IMR-90 (cell line): ENCODE measurements at regions not wholly inside any gene's neighbourhood (a gene's known extent, or its start where the extent isn't known, plus 50 kb on each side); places are given as distances from the start of the nearest gene placed in this dataset.

Experiments
- ATAC-seq: fragments of 200-7000 bp; cut with Tn5 transposase; 2 replicates; pipeline ENCODE4 v1.9.1; 2020; ENCODE audit warnings: low read depth, mild to moderate bottlenecking, moderate library complexity
- BruUV-seq: library from RNA; stranded (reverse); fragments of 400-500 nt; replicated peaks from 2 replicates; lab custom pipeline; 2021; lab: Mats Ljungman, UMichigan
- CTCF ChIA-PET: fragments of 300-600 bp; formaldehyde crosslinking; extraction: SDS; loops from one replicate; lab custom pipeline; 2021; ENCODE audit warnings: antibody characterized with exemption; lab: Yijun Ruan, JAX
- POLR2A ChIA-PET: fragments of 300-600 bp; sonication (Branson Sonifier 250); formaldehyde crosslinking; loops from one replicate; lab custom pipeline; 2022; ENCODE audit warnings: antibody characterized with exemption; ENCODE audit not compliant: unreplicated experiment; lab: Charles Lee
- DNase-seq: peaks from one replicate; pipeline ENCODE4 v3.0.0; 2013
- H2AFZ ChIP-seq: replicated peaks from 2 replicates; pipeline ENCODE3; 2013; ENCODE audit warnings: low read length, mild to moderate bottlenecking; ENCODE audit not compliant: poor library complexity
- H2AK5ac ChIP-seq: 2 replicates; pipeline ENCODE4 v1.6.1; 2013; ENCODE audit warnings: low read depth, low read length, inconsistent platforms
- H2AK9ac ChIP-seq: replicated peaks from 2 replicates; pipeline ENCODE3; 2013; ENCODE audit warnings: mild to moderate bottlenecking, low read depth, low read length, moderate library complexity; ENCODE audit not compliant: poor library complexity
- H2BK120ac ChIP-seq: 2 replicates; pipeline ENCODE4 v1.6.1; 2013; ENCODE audit warnings: low read depth, low read length, inconsistent platforms
- H2BK15ac ChIP-seq: 3 replicates; pipeline ENCODE4 v1.6.1; 2013; ENCODE audit warnings: low read depth, low read length, inconsistent platforms
- H2BK20ac ChIP-seq: 2 replicates; pipeline ENCODE4 v1.6.1; 2013; ENCODE audit warnings: low read depth, mild to moderate bottlenecking, inconsistent platforms, low read length, moderate library complexity
- H2BK5ac ChIP-seq: 2 replicates; pipeline ENCODE4 v1.6.1; 2013; ENCODE audit warnings: mild to moderate bottlenecking, low read depth, low read length, inconsistent platforms; ENCODE audit not compliant: poor library complexity, severe bottlenecking
- H3K14ac ChIP-seq: replicated peaks from 2 replicates; pipeline ENCODE4 v1.6.1; 2013; ENCODE audit warnings: low read depth, low read length, inconsistent platforms
- H3K18ac ChIP-seq: 2 replicates; pipeline ENCODE4 v1.6.1; 2013; ENCODE audit warnings: low read depth, low read length, control low read depth
- H3K23ac ChIP-seq: 2 replicates; pipeline ENCODE4 v1.6.1; 2013; ENCODE audit warnings: low read depth, low read length, inconsistent platforms
- H3K27ac ChIP-seq: 2 replicates; pipeline ENCODE4 v1.5.1; 2013; ENCODE audit warnings: mild to moderate bottlenecking, control low read depth, low read length; ENCODE audit not compliant: insufficient read depth
- H3K27me3 ChIP-seq: 2 replicates; pipeline ENCODE4 v1.6.1; 2013; ENCODE audit warnings: low read length; ENCODE audit not compliant: control insufficient read depth, insufficient read depth
- H3K36me3 ChIP-seq: 2 replicates; pipeline ENCODE4 v1.6.1; 2013; ENCODE audit warnings: low read length, mixed read lengths; ENCODE audit not compliant: control insufficient read depth, insufficient read depth
- H3K4ac ChIP-seq: 2 replicates; pipeline ENCODE4 v1.6.1; 2013; ENCODE audit warnings: low read depth, low read length, inconsistent platforms
- H3K4me1 ChIP-seq: 2 replicates; pipeline ENCODE4 v1.6.1; 2013; ENCODE audit warnings: low read length, mixed read lengths; ENCODE audit not compliant: control insufficient read depth, insufficient read depth
- H3K4me2 ChIP-seq: 2 replicates; pipeline ENCODE4 v1.6.1; 2013; ENCODE audit warnings: low read depth, mild to moderate bottlenecking, control low read depth, low read length, moderate library complexity
- H3K4me3 ChIP-seq: 2 replicates; pipeline ENCODE4 v1.5.1; 2013; ENCODE audit warnings: low read depth, mild to moderate bottlenecking, control low read depth, low read length, moderate library complexity; ENCODE audit not compliant: insufficient read depth
- H3K56ac ChIP-seq: 2 replicates; pipeline ENCODE4 v1.6.1; 2013; ENCODE audit warnings: low read length, inconsistent platforms; ENCODE audit not compliant: insufficient read depth; ENCODE audit errors: extremely low read depth
- H3K79me1 ChIP-seq, 2 experiments: 2 replicates each; pipeline ENCODE4 v1.6.1; 2013; ENCODE audit warnings: low read length in 2 of 2, inconsistent platforms in 1 of 2, low read depth in 1 of 2
- H3K9ac ChIP-seq: 2 replicates; pipeline ENCODE4 v1.6.1; 2013; ENCODE audit warnings: low read depth, low read length, control low read depth
- H3K9me1 ChIP-seq: 2 replicates; pipeline ENCODE4 v1.6.1; 2013; ENCODE audit warnings: low read length, inconsistent platforms; ENCODE audit not compliant: insufficient read depth
- H3K9me3 ChIP-seq: 2 replicates; pipeline ENCODE4 v1.6.1; 2013; ENCODE audit warnings: low read length; ENCODE audit not compliant: control insufficient read depth, insufficient read depth
- H4K20me1 ChIP-seq: 2 replicates; pipeline ENCODE4 v1.6.1; 2013; ENCODE audit warnings: low read length, inconsistent platforms; ENCODE audit not compliant: insufficient read depth
- H4K5ac ChIP-seq: 2 replicates; pipeline ENCODE4 v1.6.1; 2013; ENCODE audit warnings: mild to moderate bottlenecking, low read depth, low read length, control low read depth
- H4K8ac ChIP-seq, 2 experiments: 2 replicates each; pipeline ENCODE4 v1.6.1; 2013; ENCODE audit warnings: low read depth in 2 of 2, low read length in 2 of 2, control low read depth in 1 of 2, inconsistent platforms in 1 of 2
- H4K91ac ChIP-seq: 2 replicates; pipeline ENCODE4 v1.6.1; 2013; ENCODE audit warnings: low read depth, low read length, inconsistent platforms; ENCODE audit not compliant: insufficient read depth
- BHLHE40 ChIP-seq: fragments of 150-350 bp; IDR thresholded peaks from 2 replicates; pipeline ENCODE4 v1.6.1; 2016; ENCODE audit warnings: mild to moderate bottlenecking, low read depth, low read length
- CEBPB ChIP-seq: IDR thresholded peaks from 2 replicates; pipeline ENCODE4 v1.6.1; 2012; ENCODE audit warnings: low read depth, low read length, improper control_type of control experiment
- CHD1 ChIP-seq: IDR thresholded peaks from 2 replicates; pipeline ENCODE4 v1.6.1; 2012; ENCODE audit warnings: low read depth, low read length, improper control_type of control experiment
- FOS ChIP-seq: fragments of 150-350 bp; IDR thresholded peaks from 2 replicates; pipeline ENCODE4 v1.6.1; 2016; ENCODE audit warnings: low read depth, low read length
- MAFK ChIP-seq: IDR thresholded peaks from 2 replicates; pipeline ENCODE4 v1.6.1; 2012; ENCODE audit warnings: low read depth, low read length, improper control_type of control experiment
- MAZ ChIP-seq: IDR thresholded peaks from 2 replicates; pipeline ENCODE4 v1.6.1; 2012; ENCODE audit warnings: low read depth, mild to moderate bottlenecking, low read length, improper control_type of control experiment, moderate library complexity, borderline replicate concordance
- MXI1 ChIP-seq: IDR thresholded peaks from 2 replicates; pipeline ENCODE4 v1.6.1; 2012; ENCODE audit warnings: low read depth, mild to moderate bottlenecking, low read length, moderate library complexity, borderline replicate concordance
- POLR2A ChIP-seq: IDR thresholded peaks from 2 replicates; pipeline ENCODE4 v1.6.1; 2012; ENCODE audit warnings: mild to moderate bottlenecking, low read depth, low read length
- RAD21 ChIP-seq: IDR thresholded peaks from 2 replicates; pipeline ENCODE4 v1.6.1; 2012; ENCODE audit warnings: low read length, improper control_type of control experiment
- RCOR1 ChIP-seq: IDR thresholded peaks from 2 replicates; pipeline ENCODE4 v1.6.1; 2012; ENCODE audit warnings: mild to moderate bottlenecking, low read length, improper control_type of control experiment; ENCODE audit not compliant: insufficient replicate concordance
- RFX5 ChIP-seq: IDR thresholded peaks from 2 replicates; pipeline ENCODE4 v1.8.0; 2012; ENCODE audit warnings: low read depth, mild to moderate bottlenecking, low read length, moderate library complexity
- SMC3 ChIP-seq: fragments of 150-350 bp; IDR thresholded peaks from 2 replicates; pipeline ENCODE4 v1.6.1; 2016; ENCODE audit warnings: low read depth, mild to moderate bottlenecking, antibody characterized with exemption, low read length, moderate library complexity
- dilution Hi-C: fragments of 300-500 bp; cut with HindIII; formaldehyde crosslinking; loops from one replicate; pipeline ENCODE4 v1.14.3; 2018; ENCODE audit warnings: low sequenced_read_pairs; ENCODE audit not compliant: unreplicated experiment
- in situ Hi-C: fragments of 300-500 bp; cut with MboI; formaldehyde crosslinking; loops from 3 replicates; pipeline ENCODE4 v1.14.3; 2019; ENCODE audit warnings: low sequenced_read_pairs, inconsistent platforms, mixed read lengths
- intact Hi-C: fragments of 100-400 bp; cut with micrococcal nuclease; formaldehyde crosslinking; loops from 2 replicates; pipeline ENCODE4 v1.10.0; 2022
- TF ChIP-seq, protein P1 (sequence below): fragments of 150-350 bp; IDR thresholded peaks from 2 replicates; pipeline ENCODE4 v1.6.1; 2017; ENCODE audit warnings: mild to moderate bottlenecking, antibody characterized with exemption, low read length, low read depth
- TF ChIP-seq, protein P2 (sequence below): conservative IDR thresholded peaks from 2 replicates; pipeline ENCODE4 v1.5.1; 2012; ENCODE audit warnings: mild to moderate bottlenecking, low read depth, low read length, improper control_type of control experiment
- TF ChIP-seq, protein P3 (sequence below): fragments of 150-350 bp; IDR thresholded peaks from 2 replicates; pipeline ENCODE4 v1.6.1; 2016; ENCODE audit warnings: low read depth, mild to moderate bottlenecking, low read length, moderate library complexity, borderline replicate concordance

DNA sequence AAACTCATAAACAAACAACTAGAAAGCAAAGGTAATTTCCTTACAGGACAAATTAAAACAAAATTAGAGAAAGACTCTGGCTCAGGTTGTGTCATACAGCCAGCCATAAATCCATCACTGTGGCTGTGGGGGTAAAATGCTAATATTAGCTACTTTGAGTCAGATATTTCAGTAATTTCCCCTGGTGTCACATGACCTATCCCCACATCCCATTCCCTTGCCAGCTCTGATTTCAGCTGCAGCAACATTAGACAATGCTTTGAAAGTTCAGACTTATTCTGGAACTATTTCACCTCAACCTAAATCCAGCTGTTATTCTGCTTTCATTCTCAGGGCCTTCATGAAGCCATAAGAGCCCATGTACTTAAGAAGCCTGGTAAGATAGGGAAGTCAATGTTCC lies 55.3 kb downstream of the RPL10L start:
- no peak overlapping the region for H2BK5ac ChIP-seq
- ATAC-seq: no peak
- H2AK5ac ChIP-seq: no peak overlapping the region
- dilution Hi-C loops (no loop called here), in situ Hi-C loops (no loop called here), intact Hi-C loops (no loop called here)
- no peak overlapping the region for H3K14ac ChIP-seq
- no peak overlapping the region for H3K18ac ChIP-seq
- no peak overlapping the region for H3K4me2 ChIP-seq
- H3K4me1 ChIP-seq: no peaks in the 10 kb centered on the region
- CTCF ChIA-PET: no interaction called here
- H2BK15ac ChIP-seq: no peak overlapping the region
- no peak overlapping the region for H3K56ac ChIP-seq
- POLR2A ChIA-PET: no interaction called here
- no peak overlapping the region for H2AFZ ChIP-seq
- no peak overlapping the region for H3K23ac ChIP-seq
- no peak overlapping the region for H2AK9ac ChIP-seq
- no peaks in the 10 kb centered on the region for H3K27me3 ChIP-seq
- H3K4ac ChIP-seq: no peak overlapping the region
- no peaks in the 10 kb centered on the region for H3K79me1 ChIP-seq
- H4K20me1 ChIP-seq: no peaks in the 10 kb centered on the region
- no peak overlapping the region for H3K9ac ChIP-seq
- H2BK20ac ChIP-seq: no peak overlapping the region
- H3K36me3 ChIP-seq: no peaks in the 10 kb centered on the region
- H3K9me3 ChIP-seq: 0 out of 2 replicates have a peak, but pooled peaks cover 2% of the 10 kb centered on the region
- H3K27ac ChIP-seq: no peak overlapping the region
- DNase-seq: no peak
- no peak overlapping the region for H2BK120ac ChIP-seq
- H3K9me1 ChIP-seq: no peaks in the 10 kb centered on the region
- TF ChIP-seq, protein P1, sequence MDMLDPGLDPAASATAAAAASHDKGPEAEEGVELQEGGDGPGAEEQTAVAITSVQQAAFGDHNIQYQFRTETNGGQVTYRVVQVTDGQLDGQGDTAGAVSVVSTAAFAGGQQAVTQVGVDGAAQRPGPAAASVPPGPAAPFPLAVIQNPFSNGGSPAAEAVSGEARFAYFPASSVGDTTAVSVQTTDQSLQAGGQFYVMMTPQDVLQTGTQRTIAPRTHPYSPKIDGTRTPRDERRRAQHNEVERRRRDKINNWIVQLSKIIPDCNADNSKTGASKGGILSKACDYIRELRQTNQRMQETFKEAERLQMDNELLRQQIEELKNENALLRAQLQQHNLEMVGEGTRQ: no peak
- TF ChIP-seq, protein P2, sequence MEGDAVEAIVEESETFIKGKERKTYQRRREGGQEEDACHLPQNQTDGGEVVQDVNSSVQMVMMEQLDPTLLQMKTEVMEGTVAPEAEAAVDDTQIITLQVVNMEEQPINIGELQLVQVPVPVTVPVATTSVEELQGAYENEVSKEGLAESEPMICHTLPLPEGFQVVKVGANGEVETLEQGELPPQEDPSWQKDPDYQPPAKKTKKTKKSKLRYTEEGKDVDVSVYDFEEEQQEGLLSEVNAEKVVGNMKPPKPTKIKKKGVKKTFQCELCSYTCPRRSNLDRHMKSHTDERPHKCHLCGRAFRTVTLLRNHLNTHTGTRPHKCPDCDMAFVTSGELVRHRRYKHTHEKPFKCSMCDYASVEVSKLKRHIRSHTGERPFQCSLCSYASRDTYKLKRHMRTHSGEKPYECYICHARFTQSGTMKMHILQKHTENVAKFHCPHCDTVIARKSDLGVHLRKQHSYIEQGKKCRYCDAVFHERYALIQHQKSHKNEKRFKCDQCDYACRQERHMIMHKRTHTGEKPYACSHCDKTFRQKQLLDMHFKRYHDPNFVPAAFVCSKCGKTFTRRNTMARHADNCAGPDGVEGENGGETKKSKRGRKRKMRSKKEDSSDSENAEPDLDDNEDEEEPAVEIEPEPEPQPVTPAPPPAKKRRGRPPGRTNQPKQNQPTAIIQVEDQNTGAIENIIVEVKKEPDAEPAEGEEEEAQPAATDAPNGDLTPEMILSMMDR: no peak
- TF ChIP-seq CHD1 (no peak), BHLHE40 (no peak), FOS (no peak), CEBPB (no peak), MXI1 (no peak), MAZ (no peak), RAD21 (no peak), POLR2A (no peak), MAFK (no peak), RCOR1 (no peak), RFX5 (no peak), SMC3 (no peak)
- TF ChIP-seq, protein P3, sequence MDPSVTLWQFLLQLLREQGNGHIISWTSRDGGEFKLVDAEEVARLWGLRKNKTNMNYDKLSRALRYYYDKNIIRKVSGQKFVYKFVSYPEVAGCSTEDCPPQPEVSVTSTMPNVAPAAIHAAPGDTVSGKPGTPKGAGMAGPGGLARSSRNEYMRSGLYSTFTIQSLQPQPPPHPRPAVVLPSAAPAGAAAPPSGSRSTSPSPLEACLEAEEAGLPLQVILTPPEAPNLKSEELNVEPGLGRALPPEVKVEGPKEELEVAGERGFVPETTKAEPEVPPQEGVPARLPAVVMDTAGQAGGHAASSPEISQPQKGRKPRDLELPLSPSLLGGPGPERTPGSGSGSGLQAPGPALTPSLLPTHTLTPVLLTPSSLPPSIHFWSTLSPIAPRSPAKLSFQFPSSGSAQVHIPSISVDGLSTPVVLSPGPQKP: no peak
- H3K4me3 ChIP-seq: no peak overlapping the region
- BruUV-seq: no TSS peak
- no peak overlapping the region for H4K91ac ChIP-seq
- no peak overlapping the region for H4K8ac ChIP-seq
- H4K5ac ChIP-seq: no peak overlapping the region
